ENCODE measurements at regions not wholly inside any gene's neighbourhood (a gene's known extent, or its start where the extent isn't known, plus 50 kb on each side); places are given as distances from the start of the nearest gene placed in this dataset.
A peak's percentile ranks its signal among the peaks of the same experiment; 100 is the strongest.

GRCh38 chr22:46054091-46055073 is 77.4 kb upstream of the WNT7B start:
- peak; percentile 55 for DNase-seq (ENCODE audit: low spot score)

GRCh38 chr22:46055181-46055875 is 78.4 kb upstream of the WNT7B start:
- peak; percentile 66 for DNase-seq (ENCODE audit: low spot score)

- peak; percentile 94 for DNase-seq (ENCODE audit: low spot score)
Observed at GRCh38 chr22:46055911-46056545, 79.1 kb upstream of the WNT7B start.

GRCh38 chr22:46056546-46057245 is 79.7 kb upstream of the WNT7B start:
- DNase-seq (ENCODE audit: low spot score) = peak; percentile 51

- peak; percentile 67 for DNase-seq (ENCODE audit: low spot score)
Observed at GRCh38 chr22:46057246-46058090, 80.5 kb upstream of the WNT7B start.

- DNase-seq (ENCODE audit: low spot score) = peak; percentile 82
Observed at GRCh38 chr22:46058091-46058420, 81.1 kb upstream of the WNT7B start.

- peak; percentile 55 for DNase-seq (ENCODE audit: low spot score)
Observed at GRCh38 chr22:46058591-46059519, 81.9 kb upstream of the WNT7B start.

GRCh38 chr22:46060292-46061123 is 83.5 kb upstream of the WNT7B start:
- no peak for DNase-seq (ENCODE audit: low spot score)

- DNase-seq (ENCODE audit: low spot score) = no peak
Observed at GRCh38 chr22:46061124-46061500, 84.2 kb upstream of the WNT7B start.

- no peak for DNase-seq (ENCODE audit: low spot score)
Observed at GRCh38 chr22:46061501-46062231, 84.7 kb upstream of the WNT7B start.

- DNase-seq (ENCODE audit: low spot score) = no peak
Observed at GRCh38 chr22:46062232-46062615, 85.3 kb upstream of the WNT7B start.

- DNase-seq (ENCODE audit: low spot score) = no peak
Observed at GRCh38 chr22:46062971-46063631, 86.1 kb upstream of the WNT7B start.

GRCh38 chr22:46063846-46064227 is 86.5 kb upstream of the PPARA start:
- DNase-seq (ENCODE audit: low spot score) = peak; percentile 58

- peak; percentile 56 for DNase-seq (ENCODE audit: low spot score)
Observed at GRCh38 chr22:46064228-46064965, 85.9 kb upstream of the PPARA start.

- peak; percentile 67 for DNase-seq (ENCODE audit: low spot score)
Observed at GRCh38 chr22:46064966-46065666, 85.2 kb upstream of the PPARA start.

- peak; percentile 59 for DNase-seq (ENCODE audit: low spot score)
Observed at GRCh38 chr22:46065691-46066454, 84.5 kb upstream of the PPARA start.

Data from pons (tissue), 1 donor.